Thoracic aorta (tissue), 2 donors: ENCODE measurements at regions not wholly inside any gene's neighbourhood (a gene's known extent, or its start where the extent isn't known, plus 50 kb on each side); places are given as distances from the start of the nearest gene placed in this dataset.

Experiments used
- ATAC-seq: fragments of 150-250 bp; one replicate; pipeline ENCODE4 v1.8.0; 2017; ENCODE audit warnings: low read depth; ENCODE audit not compliant: insufficient number of reproducible peaks, low FRiP score
- DNase-seq: peaks from one replicate; pipeline ENCODE4 v3.0.0-alpha.2; 2020; ENCODE audit warnings: low spot score
- H3K27ac ChIP-seq, 2 donors: fragments of 200-600 bp; sonication (generic); 1 replicate in 1 of 2; 2 replicates in 1 of 2; pipeline ENCODE4 v1.5.1; 2016; ENCODE audit warnings: mild to moderate bottlenecking in 2 of 2, moderate library complexity in 2 of 2
- H3K27me3 ChIP-seq: fragments of 200-600 bp; sonication (generic); replicated peaks from 2 replicates; pipeline ENCODE4 v1.6.0; 2016; ENCODE audit warnings: mild to moderate bottlenecking; ENCODE audit not compliant: insufficient read depth
- H3K36me3 ChIP-seq: fragments of 200-600 bp; sonication (generic); one replicate; pipeline ENCODE4 v1.5.1; 2016
- H3K4me1 ChIP-seq, 2 donors: fragments of 200-600 bp; sonication (generic); 1 replicate in 1 of 2; 2 replicates in 1 of 2; pipeline versions ENCODE4 v1.5.1 to v1.6.0; 2016; ENCODE audit warnings: low read depth in 2 of 2, mild to moderate bottlenecking in 1 of 2; ENCODE audit not compliant: control insufficient read depth in 1 of 2
- H3K4me3 ChIP-seq: fragments of 200-600 bp; sonication (generic); 2 replicates; pipeline ENCODE4 v1.5.1; 2016; ENCODE audit warnings: mild to moderate bottlenecking
- H3K9me3 ChIP-seq: fragments of 200-600 bp; sonication (generic); 2 replicates; pipeline ENCODE4 v1.5.1; 2016
- TF ChIP-seq, protein P1 (sequence below): fragments of 200-600 bp; sonication (generic); IDR thresholded peaks from one replicate; pipeline ENCODE4 v1.5.1; 2019; ENCODE audit warnings: antibody characterized with exemption

DNA sequence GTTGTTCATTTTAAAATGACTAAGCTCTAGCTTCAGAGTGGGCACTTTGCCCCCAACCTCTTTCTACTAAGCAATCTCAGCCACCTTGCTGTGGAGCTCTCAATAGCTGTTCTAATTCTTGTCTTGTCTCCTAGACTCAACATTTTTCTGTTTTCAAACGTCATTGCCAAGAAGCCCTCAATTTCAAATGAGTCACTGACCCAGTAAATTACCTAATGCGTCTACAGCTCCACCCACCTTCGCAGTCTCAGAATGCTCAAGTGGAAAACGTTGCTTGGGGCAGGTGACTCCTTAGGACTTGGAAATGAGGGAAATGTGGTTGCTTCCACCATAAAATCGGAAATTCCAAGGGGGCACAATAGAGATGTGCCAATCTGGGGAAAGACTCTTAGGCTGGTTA is 59.0 kb downstream of the ING2 start:
- TF ChIP-seq, protein P1, sequence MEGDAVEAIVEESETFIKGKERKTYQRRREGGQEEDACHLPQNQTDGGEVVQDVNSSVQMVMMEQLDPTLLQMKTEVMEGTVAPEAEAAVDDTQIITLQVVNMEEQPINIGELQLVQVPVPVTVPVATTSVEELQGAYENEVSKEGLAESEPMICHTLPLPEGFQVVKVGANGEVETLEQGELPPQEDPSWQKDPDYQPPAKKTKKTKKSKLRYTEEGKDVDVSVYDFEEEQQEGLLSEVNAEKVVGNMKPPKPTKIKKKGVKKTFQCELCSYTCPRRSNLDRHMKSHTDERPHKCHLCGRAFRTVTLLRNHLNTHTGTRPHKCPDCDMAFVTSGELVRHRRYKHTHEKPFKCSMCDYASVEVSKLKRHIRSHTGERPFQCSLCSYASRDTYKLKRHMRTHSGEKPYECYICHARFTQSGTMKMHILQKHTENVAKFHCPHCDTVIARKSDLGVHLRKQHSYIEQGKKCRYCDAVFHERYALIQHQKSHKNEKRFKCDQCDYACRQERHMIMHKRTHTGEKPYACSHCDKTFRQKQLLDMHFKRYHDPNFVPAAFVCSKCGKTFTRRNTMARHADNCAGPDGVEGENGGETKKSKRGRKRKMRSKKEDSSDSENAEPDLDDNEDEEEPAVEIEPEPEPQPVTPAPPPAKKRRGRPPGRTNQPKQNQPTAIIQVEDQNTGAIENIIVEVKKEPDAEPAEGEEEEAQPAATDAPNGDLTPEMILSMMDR, result no peak
- no peak overlapping the region for H3K27ac ChIP-seq
- DNase-seq, result no peak
- no peaks in the 10 kb centered on the region for H3K9me3 ChIP-seq
- ATAC-seq, result no peak
- no peaks in the 10 kb centered on the region for H3K4me1 ChIP-seq
- H3K36me3 ChIP-seq, result no peaks in the 10 kb centered on the region
- no peak overlapping the region for H3K4me3 ChIP-seq
- no peaks in the 10 kb centered on the region for H3K27me3 ChIP-seq

DNA sequence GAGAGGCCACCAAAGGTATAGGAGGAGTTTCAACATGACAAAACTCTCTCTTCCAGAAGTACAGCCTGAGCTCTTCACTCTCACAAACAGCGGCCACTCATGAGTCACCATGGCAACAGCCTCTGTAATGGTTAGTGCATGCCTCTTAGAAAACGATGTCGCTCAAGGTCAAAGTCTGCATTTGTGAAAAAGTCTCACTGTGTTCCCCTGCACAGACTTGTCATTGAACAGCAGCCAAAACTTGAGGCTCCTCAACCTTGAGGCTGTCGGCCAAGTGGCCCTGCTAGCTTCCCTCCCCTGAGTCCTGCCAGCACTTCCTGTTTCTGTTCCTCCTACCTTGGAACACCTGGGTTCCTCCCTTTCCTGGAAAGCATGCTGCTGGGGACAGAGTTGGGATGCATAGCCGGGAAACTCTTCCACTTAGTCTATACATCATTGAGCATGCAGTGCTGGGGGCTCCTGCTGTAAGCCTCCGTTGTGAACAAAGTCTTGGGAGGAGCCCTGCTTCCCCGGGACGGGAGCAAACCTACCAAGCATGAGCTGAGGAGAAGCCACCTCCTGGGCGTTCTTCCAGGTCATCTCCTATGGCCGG is 66.6 kb downstream of the ING2 start:
- Histone ChIP-seq H3K36me3 (no peaks in the 10 kb centered on the region), H3K27ac (no peak overlapping the region), H3K9me3 (no peaks in the 10 kb centered on the region), H3K27me3 (no peaks in the 10 kb centered on the region), H3K4me1 (no peaks in the 10 kb centered on the region), H3K4me3 (no peak overlapping the region)
- ATAC-seq, result no peak
- no peak for DNase-seq
- TF ChIP-seq, protein P1, result no peak

DNA sequence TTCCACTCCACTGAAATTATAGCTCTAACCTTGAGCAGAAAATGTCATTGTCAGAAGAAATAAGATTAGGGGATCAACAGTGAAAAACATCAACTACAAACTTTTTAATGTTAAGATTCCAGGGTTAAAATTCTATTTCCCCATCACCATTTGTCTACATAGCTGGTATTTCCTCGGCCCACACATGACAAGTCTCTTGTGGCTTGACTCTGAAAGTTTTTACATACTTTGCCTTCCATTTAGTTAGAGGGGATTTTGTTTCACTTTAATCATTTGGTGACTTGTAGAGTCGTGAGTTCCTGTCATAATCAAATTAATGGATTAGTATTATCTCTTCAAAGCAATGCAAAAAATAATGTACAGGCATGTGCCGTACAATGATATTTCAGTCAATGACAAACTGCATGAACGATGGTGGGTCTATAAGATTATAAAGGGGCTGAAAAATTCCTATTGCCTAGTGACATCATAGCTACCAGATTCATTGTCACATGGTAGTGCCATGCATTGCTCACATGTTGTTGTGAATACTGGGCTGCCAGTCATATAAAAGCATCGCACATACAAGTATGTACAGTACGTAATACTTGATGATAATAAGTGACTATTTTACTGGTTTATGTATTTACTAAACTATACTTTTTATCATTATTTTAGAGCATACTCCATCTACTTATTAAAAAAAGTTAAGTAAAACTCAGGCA is 72.0 kb downstream of the ING2 start:
- Histone ChIP-seq H3K36me3 (no peaks in the 10 kb centered on the region), H3K9me3 (peaks cover 3% of the 10 kb centered on the region), H3K4me1 (no peaks in the 10 kb centered on the region), H3K4me3 (no peak overlapping the region), H3K27ac (no peak overlapping the region), H3K27me3 (no peaks in the 10 kb centered on the region)
- TF ChIP-seq, protein P1, result no peak
- DNase-seq (no peak), ATAC-seq (no peak)

DNA sequence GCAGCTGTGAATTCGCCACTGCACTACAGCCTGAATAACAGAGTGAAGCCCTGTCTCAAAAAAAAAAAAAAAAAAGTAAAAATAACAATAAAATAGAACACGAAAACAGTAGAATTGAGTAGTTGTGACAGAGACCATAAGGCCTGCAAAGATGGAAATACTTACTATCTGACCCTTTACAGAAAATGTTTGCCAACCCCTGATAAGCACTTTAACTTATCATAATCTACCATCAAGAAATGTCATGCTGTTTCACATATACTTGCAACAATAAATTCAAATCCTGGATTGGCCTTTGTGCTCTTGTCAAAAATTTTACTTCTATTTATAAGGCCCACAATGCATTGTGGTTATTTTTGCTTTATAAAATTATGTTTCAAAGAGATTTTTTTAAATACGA is 75.5 kb downstream of the ING2 start:
- ATAC-seq, result no peak
- Histone ChIP-seq H3K27ac (no peak overlapping the region), H3K9me3 (peaks cover 3% of the 10 kb centered on the region), H3K36me3 (no peaks in the 10 kb centered on the region), H3K4me1 (no peaks in the 10 kb centered on the region), H3K27me3 (no peaks in the 10 kb centered on the region), H3K4me3 (no peak overlapping the region)
- TF ChIP-seq, protein P1, result no peak
- DNase-seq, result no peak

DNA sequence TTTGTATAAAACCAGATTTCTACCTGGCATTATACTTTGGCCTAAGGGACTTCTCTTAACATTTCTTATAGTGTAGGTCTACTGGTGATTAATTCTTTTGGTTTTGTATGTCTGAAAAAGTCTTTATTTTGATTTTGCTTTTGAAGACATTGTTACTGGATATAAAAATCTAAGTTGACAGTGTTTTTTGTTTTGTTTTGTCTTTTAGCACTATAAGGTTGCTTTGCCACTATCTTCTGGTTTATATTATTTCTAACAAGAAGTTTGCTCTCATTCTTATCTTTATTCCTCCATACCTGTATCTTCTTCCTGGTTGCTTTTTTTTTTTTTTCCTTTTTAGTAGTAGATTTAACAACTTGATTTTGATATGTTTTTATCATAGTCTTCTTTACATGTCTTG is 76.0 kb downstream of the ING2 start:
- Histone ChIP-seq H3K4me1 (no peaks in the 10 kb centered on the region), H3K27ac (no peak overlapping the region), H3K9me3 (peaks cover 3% of the 10 kb centered on the region), H3K36me3 (no peaks in the 10 kb centered on the region), H3K4me3 (no peak overlapping the region), H3K27me3 (no peaks in the 10 kb centered on the region)
- ATAC-seq (no peak), DNase-seq (no peak)
- TF ChIP-seq, protein P1, result no peak
